Endodermal cell (in vitro differentiated cells): ENCODE measurements at regions not wholly inside any gene's neighbourhood (a gene's known extent, or its start where the extent isn't known, plus 50 kb on each side); places are given as distances from the start of the nearest gene placed in this dataset.
A peak's percentile ranks its signal among the peaks of the same experiment; 100 is the strongest.

ENCODE experiments used
- DNase-seq: peaks from one replicate; pipeline ENCODE4 v3.0.0-alpha.2; 2017
- H3K27ac ChIP-seq: 2 replicates; pipeline ENCODE4 v1.5.1; 2013; ENCODE audit warnings: mild to moderate bottlenecking, low read depth, low read length, moderate library complexity
- H3K27me3 ChIP-seq: 2 replicates; pipeline ENCODE4 v1.6.1; 2013; ENCODE audit warnings: mild to moderate bottlenecking, low read length, moderate library complexity; ENCODE audit not compliant: insufficient read depth, control insufficient read depth, poor library complexity, severe bottlenecking
- H3K36me3 ChIP-seq: 2 replicates; pipeline ENCODE4 v1.7.0; 2013; ENCODE audit warnings: mild to moderate bottlenecking, low read length, moderate library complexity; ENCODE audit not compliant: control insufficient read depth, insufficient read depth
- H3K4me1 ChIP-seq: one replicate; pipeline ENCODE4 v1.7.0; 2013; ENCODE audit warnings: low read length; ENCODE audit not compliant: control insufficient read depth, insufficient read depth
- H3K4me3 ChIP-seq: 2 replicates; pipeline ENCODE4 v1.5.1; 2013; ENCODE audit warnings: mild to moderate bottlenecking, low read length, moderate library complexity
- H3K9ac ChIP-seq: 2 replicates; pipeline ENCODE4 v1.6.1; 2013; ENCODE audit warnings: mild to moderate bottlenecking, low read length, moderate library complexity; ENCODE audit not compliant: poor library complexity, severe bottlenecking; ENCODE audit errors: extremely low read depth
- H3K9me3 ChIP-seq: 2 replicates; pipeline ENCODE4 v1.6.1; 2013; ENCODE audit warnings: mild to moderate bottlenecking, low read length, moderate library complexity; ENCODE audit not compliant: control insufficient read depth
- H3K27ac Mint-ChIP-seq: 2 replicates; pipeline ENCODE4 v1.8.0; 2020; ENCODE audit warnings: mixed read lengths
- H3K27me3 Mint-ChIP-seq: 2 replicates; pipeline ENCODE4 v1.8.0; 2021; ENCODE audit warnings: mild to moderate bottlenecking, mixed read lengths; ENCODE audit not compliant: insufficient read depth
- H3K36me3 Mint-ChIP-seq: 2 replicates; pipeline ENCODE4 v1.8.0; 2020; ENCODE audit warnings: low read depth, mixed read lengths
- H3K4me1 Mint-ChIP-seq: 2 replicates; pipeline ENCODE4 v1.8.0; 2020; ENCODE audit warnings: mixed read lengths
- H3K4me3 Mint-ChIP-seq: 2 replicates; pipeline ENCODE4 v1.8.0; 2020; ENCODE audit warnings: mild to moderate bottlenecking, moderate library complexity, mixed read lengths
- H3K9me3 Mint-ChIP-seq: 2 replicates; pipeline ENCODE4 v1.8.0; 2020; ENCODE audit warnings: mild to moderate bottlenecking, mixed read lengths
- WGBS, 2 experiments: methylation state at CpG; one replicate each; pipeline versions ENCODE4 v1.1.5 to v1.1.7; 2013; ENCODE audit warnings: missing lambda C conversion rate in 2 of 2, mixed read lengths in 1 of 2; ENCODE audit not compliant: insufficient coverage in 1 of 2, insufficient read length in 1 of 2; 5-methylcytosine and 5-hydroxymethylcytosine counted together
- TF ChIP-seq, protein P1 (sequence below): fragments of 200-600 bp; sonication (generic); conservative IDR thresholded peaks from 2 replicates; pipeline ENCODE4 v1.5.0; 2021; ENCODE audit warnings: antibody characterized with exemption, mild to moderate bottlenecking

DNA sequence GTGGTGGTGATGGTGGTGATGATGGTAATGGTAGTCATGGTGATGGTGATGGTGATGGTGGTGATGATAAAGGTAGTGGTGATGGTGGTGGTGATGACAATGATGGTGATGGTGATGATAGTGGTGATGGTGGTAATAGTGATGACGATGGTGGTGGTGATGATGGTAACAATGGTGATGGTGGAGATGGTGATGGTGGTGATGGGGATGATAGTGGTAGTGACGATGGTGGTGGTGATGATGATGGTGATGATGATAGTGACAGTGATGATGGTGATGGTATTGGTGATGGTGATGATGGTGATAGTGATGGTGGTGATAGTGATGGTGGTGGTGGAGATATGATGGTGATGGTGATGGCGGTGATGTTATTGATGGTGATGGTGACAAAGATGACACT is 108.4 kb upstream of the NKX1-1 start:
- TF ChIP-seq, protein P1, sequence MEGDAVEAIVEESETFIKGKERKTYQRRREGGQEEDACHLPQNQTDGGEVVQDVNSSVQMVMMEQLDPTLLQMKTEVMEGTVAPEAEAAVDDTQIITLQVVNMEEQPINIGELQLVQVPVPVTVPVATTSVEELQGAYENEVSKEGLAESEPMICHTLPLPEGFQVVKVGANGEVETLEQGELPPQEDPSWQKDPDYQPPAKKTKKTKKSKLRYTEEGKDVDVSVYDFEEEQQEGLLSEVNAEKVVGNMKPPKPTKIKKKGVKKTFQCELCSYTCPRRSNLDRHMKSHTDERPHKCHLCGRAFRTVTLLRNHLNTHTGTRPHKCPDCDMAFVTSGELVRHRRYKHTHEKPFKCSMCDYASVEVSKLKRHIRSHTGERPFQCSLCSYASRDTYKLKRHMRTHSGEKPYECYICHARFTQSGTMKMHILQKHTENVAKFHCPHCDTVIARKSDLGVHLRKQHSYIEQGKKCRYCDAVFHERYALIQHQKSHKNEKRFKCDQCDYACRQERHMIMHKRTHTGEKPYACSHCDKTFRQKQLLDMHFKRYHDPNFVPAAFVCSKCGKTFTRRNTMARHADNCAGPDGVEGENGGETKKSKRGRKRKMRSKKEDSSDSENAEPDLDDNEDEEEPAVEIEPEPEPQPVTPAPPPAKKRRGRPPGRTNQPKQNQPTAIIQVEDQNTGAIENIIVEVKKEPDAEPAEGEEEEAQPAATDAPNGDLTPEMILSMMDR: no peak
- no peaks in the 10 kb centered on the region for H3K4me1 Mint-ChIP-seq
- Histone ChIP-seq H3K4me1 (no peaks in the 10 kb centered on the region), H3K27me3 (peaks cover 18% of the 10 kb centered on the region), H3K9ac (no peak overlapping the region), H3K27ac (no peak overlapping the region), H3K36me3 (no peaks in the 10 kb centered on the region), H3K9me3 (no peaks in the 10 kb centered on the region), H3K4me3 (no peak overlapping the region)
- no peaks in the 10 kb centered on the region for H3K9me3 Mint-ChIP-seq
- H3K36me3 Mint-ChIP-seq: no peaks in the 10 kb centered on the region
- H3K27ac Mint-ChIP-seq: no peak overlapping the region
- H3K27me3 Mint-ChIP-seq: peaks cover 2% of the 10 kb centered on the region
- DNase-seq: no peak
- H3K4me3 Mint-ChIP-seq: no peak overlapping the region
- 56 to 68% methylated on average over 2 to 3 of the region's 3 CpGs for WGBS, 2 experiments

DNA sequence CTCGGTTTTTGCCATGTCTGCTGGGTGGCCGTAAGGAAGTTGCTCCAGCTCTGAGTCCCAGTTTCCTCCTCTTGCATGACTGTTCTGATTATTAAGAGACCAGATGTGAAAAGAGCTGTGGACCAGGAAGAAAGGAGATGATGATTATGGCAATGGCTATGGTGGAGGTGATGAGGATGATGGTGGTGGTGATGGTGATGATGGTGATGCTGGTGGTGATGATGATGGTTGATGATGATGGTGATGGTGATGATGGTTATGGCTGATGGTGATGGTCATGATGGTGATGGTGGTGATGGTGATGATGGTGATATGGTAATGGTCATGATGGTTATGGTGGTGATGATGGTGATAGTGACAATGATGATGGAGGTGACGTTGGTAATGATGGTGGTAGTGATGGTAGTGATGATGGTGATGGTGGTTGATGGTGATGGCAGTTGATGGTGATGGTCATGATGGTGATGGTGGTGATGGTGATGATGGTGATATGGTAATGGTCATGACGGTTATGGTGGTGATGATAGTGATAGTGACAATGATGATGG is 107.8 kb upstream of the NKX1-1 start:
- DNase-seq: no peak
- Histone ChIP-seq H3K36me3 (no peaks in the 10 kb centered on the region), H3K27me3 (peaks cover 18% of the 10 kb centered on the region), H3K9me3 (no peaks in the 10 kb centered on the region), H3K27ac (no peak overlapping the region), H3K4me3 (no peak overlapping the region), H3K9ac (no peak overlapping the region), H3K4me1 (no peaks in the 10 kb centered on the region)
- Mint-ChIP-seq H3K4me1 (no peaks in the 10 kb centered on the region), H3K27ac (no peak overlapping the region), H3K36me3 (no peaks in the 10 kb centered on the region), H3K4me3 (no peak overlapping the region), H3K27me3 (peaks cover 2% of the 10 kb centered on the region), H3K9me3 (no peaks in the 10 kb centered on the region)
- 79 to 88% methylated on average over 4 of the region's 4 CpGs for WGBS, 2 experiments
- TF ChIP-seq, protein P1: no peak

- Mint-ChIP-seq H3K36me3 (no peaks in the 10 kb centered on the region), H3K9me3 (no peaks in the 10 kb centered on the region), H3K4me1 (no peaks in the 10 kb centered on the region), H3K27ac (no peak overlapping the region), H3K27me3 (peaks cover 2% of the 10 kb centered on the region), H3K4me3 (peak overlapping the region; percentile 36)
- Histone ChIP-seq H3K9ac (no peak overlapping the region), H3K4me1 (no peaks in the 10 kb centered on the region), H3K9me3 (no peaks in the 10 kb centered on the region), H3K4me3 (no peak overlapping the region), H3K36me3 (no peaks in the 10 kb centered on the region), H3K27ac (no peak overlapping the region), H3K27me3 (peaks cover 18% of the 10 kb centered on the region)
- 6 to 19% methylated on average over 16 to 78 of the region's 78 CpGs for WGBS, 2 experiments
- peak; percentile 89 for DNase-seq
- TF ChIP-seq, protein P1: peak; percentile 95
Observed at GRCh38 chr4:1512738-1513660, 106.8 kb upstream of the NKX1-1 start.
